Loucy (cell line): ENCODE measurements at regions not wholly inside any gene's neighbourhood (a gene's known extent, or its start where the extent isn't known, plus 50 kb on each side); places are given as distances from the start of the nearest gene placed in this dataset.

Source experiments
- H2AFZ ChIP-seq: fragments of 200-600 bp; sonication (generic); 2 replicates; pipeline ENCODE4 v1.6.0; 2016; ENCODE audit warnings: antibody characterized with exemption, mild to moderate bottlenecking, low read length, moderate library complexity
- H3F3A ChIP-seq: fragments of 200-600 bp; 2 replicates; pipeline ENCODE4 v1.6.0; 2016; ENCODE audit warnings: antibody characterized with exemption, low read depth, mild to moderate bottlenecking
- H3K27me3 ChIP-seq: fragments of 200-600 bp; sonication (generic); 2 replicates; pipeline ENCODE4 v1.6.1; 2014; ENCODE audit warnings: low read length, mild to moderate bottlenecking; ENCODE audit not compliant: insufficient read depth, poor library complexity, severe bottlenecking
- H3K36me3 ChIP-seq: fragments of 200-600 bp; sonication (generic); 2 replicates; pipeline ENCODE4 v1.6.1; 2016; ENCODE audit warnings: low read length; ENCODE audit not compliant: insufficient read depth
- H3K4me1 ChIP-seq: fragments of 200-600 bp; sonication (generic); 2 replicates; pipeline ENCODE4 v1.5.1; 2014; ENCODE audit warnings: low read length, mild to moderate bottlenecking; ENCODE audit not compliant: insufficient read depth, poor library complexity, severe bottlenecking
- H3K4me2 ChIP-seq: fragments of 200-600 bp; sonication (generic); 2 replicates; pipeline ENCODE4 v1.6.0; 2014; ENCODE audit warnings: antibody characterized with exemption, low read length, low read depth, mild to moderate bottlenecking; ENCODE audit not compliant: poor library complexity, severe bottlenecking
- H3K4me3 ChIP-seq: fragments of 200-600 bp; sonication (generic); 2 replicates; pipeline ENCODE4 v1.5.1; 2014; ENCODE audit warnings: low read length, mild to moderate bottlenecking, mixed read lengths; ENCODE audit not compliant: poor library complexity, severe bottlenecking
- H3K79me2 ChIP-seq: fragments of 200-600 bp; sonication (generic); 2 replicates; pipeline ENCODE4 v1.6.1; 2014; ENCODE audit warnings: low read length; ENCODE audit not compliant: insufficient read depth
- H3K9ac ChIP-seq: fragments of 200-600 bp; sonication (generic); 2 replicates; pipeline ENCODE4 v1.6.0; 2014; ENCODE audit warnings: mild to moderate bottlenecking, low read depth, low read length, moderate library complexity; ENCODE audit not compliant: poor library complexity, severe bottlenecking
- H3K9me2 ChIP-seq: fragments of 200-600 bp; sonication (generic); replicated peaks from 2 replicates; pipeline ENCODE4 v1.6.1; 2016; ENCODE audit warnings: low read depth, low read length, mixed read lengths
- H3K9me3 ChIP-seq: fragments of 200-600 bp; sonication (generic); 2 replicates; pipeline ENCODE4 v1.6.1; 2014; ENCODE audit warnings: mild to moderate bottlenecking, antibody characterized with exemption, low read length, low read depth; ENCODE audit not compliant: insufficient read depth
- H4K20me1 ChIP-seq: fragments of 200-600 bp; sonication (generic); 2 replicates; pipeline ENCODE4 v1.6.0; 2014; ENCODE audit warnings: antibody characterized with exemption, low read length, mild to moderate bottlenecking; ENCODE audit not compliant: insufficient read depth, poor library complexity, severe bottlenecking
- EZH2phosphoT487 ChIP-seq: fragments of 200-600 bp; IDR thresholded peaks from 2 replicates; pipeline ENCODE4 v1.6.1; 2018; ENCODE audit warnings: antibody characterized with exemption, mild to moderate bottlenecking, moderate library complexity, borderline replicate concordance
- TF ChIP-seq, protein P1 (sequence below): fragments of 200-600 bp; sonication (generic); conservative IDR thresholded peaks from 2 replicates; pipeline ENCODE4 v1.5.1; 2014; ENCODE audit warnings: mild to moderate bottlenecking, antibody characterized with exemption, low read length

DNA sequence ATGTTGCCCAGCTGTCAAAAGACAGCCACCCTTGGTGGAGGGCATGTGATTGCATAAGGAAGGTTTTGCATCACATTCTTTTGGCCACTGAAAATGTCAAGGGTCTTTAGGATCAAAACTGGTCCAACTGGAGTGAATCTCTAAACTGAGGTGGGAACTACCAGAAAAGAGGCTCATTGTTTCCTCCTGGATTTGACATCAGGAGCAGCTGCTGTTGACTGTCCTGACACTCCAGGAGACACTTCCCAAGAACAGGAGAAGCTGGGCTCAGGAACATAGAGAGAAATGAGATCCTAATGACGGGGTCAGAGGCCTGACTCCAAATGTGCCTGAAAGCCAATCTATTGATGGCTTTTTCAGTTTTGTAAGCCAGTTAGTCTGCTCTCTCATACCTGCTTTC lies 105.3 kb upstream of the LRIG1 start:
- TF ChIP-seq EZH2phosphoT487, result no peak
- TF ChIP-seq, protein P1, sequence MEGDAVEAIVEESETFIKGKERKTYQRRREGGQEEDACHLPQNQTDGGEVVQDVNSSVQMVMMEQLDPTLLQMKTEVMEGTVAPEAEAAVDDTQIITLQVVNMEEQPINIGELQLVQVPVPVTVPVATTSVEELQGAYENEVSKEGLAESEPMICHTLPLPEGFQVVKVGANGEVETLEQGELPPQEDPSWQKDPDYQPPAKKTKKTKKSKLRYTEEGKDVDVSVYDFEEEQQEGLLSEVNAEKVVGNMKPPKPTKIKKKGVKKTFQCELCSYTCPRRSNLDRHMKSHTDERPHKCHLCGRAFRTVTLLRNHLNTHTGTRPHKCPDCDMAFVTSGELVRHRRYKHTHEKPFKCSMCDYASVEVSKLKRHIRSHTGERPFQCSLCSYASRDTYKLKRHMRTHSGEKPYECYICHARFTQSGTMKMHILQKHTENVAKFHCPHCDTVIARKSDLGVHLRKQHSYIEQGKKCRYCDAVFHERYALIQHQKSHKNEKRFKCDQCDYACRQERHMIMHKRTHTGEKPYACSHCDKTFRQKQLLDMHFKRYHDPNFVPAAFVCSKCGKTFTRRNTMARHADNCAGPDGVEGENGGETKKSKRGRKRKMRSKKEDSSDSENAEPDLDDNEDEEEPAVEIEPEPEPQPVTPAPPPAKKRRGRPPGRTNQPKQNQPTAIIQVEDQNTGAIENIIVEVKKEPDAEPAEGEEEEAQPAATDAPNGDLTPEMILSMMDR, result no peak
- Histone ChIP-seq H3K79me2 (no peaks in the 10 kb centered on the region), H3K4me1 (peaks cover 22% of the 10 kb centered on the region), H3K4me2 (no peak overlapping the region), H3K27me3 (no peaks in the 10 kb centered on the region), H3F3A (no peaks in the 10 kb centered on the region), H4K20me1 (no peaks in the 10 kb centered on the region), H3K9me2 (no peaks in the 10 kb centered on the region), H3K4me3 (no peak overlapping the region), H3K9ac (no peak overlapping the region), H2AFZ (no peak overlapping the region), H3K9me3 (no peaks in the 10 kb centered on the region), H3K36me3 (no peaks in the 10 kb centered on the region)

DNA sequence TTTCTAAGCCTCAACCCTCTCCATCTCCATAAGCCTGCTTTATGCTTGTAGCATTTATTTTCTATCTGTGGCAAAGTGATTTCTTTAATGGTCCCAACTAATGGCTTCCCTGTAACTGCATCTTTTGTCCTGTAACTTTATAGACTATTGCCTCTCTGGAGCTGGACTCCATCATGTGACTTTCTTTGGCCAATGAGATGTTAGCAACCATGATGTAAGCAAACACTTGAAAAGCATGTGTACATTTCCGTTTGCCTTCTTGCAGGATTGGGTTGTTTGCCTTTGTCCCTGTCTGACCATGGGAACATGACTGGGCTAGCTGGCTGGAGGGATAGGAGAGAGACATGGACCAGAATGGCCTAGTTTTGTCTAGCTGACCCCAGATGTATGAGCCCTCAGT lies 106.0 kb upstream of the LRIG1 start:
- Histone ChIP-seq H3K79me2 (no peaks in the 10 kb centered on the region), H2AFZ (no peak overlapping the region), H3K4me3 (no peak overlapping the region), H3K4me2 (no peak overlapping the region), H3K9me2 (no peaks in the 10 kb centered on the region), H3K4me1 (peaks cover 22% of the 10 kb centered on the region), H3K9me3 (no peaks in the 10 kb centered on the region), H4K20me1 (no peaks in the 10 kb centered on the region), H3K36me3 (no peaks in the 10 kb centered on the region), H3K27me3 (no peaks in the 10 kb centered on the region), H3F3A (no peaks in the 10 kb centered on the region), H3K9ac (no peak overlapping the region)
- no peak for TF ChIP-seq EZH2phosphoT487

DNA sequence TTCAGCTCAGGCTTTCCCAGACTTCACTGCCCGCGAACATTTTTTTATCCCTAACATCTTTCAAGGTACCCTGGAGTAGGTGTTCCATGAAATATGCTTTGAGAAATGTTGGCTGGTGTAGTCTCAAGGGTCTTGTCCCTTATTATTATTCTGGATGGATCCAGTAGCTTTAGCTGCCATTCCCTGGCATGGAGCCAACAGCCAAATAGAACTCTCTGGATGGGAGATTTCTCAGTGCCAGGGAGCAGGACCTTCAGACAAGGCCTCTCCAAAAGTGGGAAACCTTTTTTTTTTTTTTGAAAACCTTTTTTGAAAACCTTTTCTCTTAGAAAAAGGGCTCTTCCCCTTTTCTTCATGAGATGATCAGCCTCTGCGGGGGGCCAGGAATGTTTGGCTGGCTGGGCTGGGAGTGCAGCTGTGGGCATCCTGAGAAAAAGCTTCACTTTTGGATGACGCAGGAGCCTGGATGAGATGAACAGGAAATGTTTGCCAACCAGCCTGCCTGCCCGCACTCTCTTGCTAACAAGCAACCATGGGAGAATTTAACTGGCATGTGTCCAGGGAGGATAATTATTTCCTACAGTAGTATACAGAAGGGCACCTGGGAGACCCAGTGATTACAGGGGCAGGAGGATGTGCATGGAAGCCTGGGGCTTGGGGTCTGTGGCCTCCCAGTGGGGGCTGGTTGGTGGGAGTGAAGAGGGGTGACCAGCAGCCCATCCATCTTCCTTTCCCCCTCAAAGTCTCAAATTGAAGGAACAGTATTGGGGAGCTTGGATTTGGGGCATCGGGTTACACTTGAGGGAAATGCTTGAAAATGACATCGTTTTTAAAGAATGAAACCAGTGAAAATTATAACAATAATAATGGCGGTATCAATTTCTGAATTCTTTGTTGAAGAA lies 109.1 kb upstream of the LRIG1 start:
- no peak overlapping the region for H3K4me2 ChIP-seq
- H3K9ac ChIP-seq, result no peak overlapping the region
- H3K27me3 ChIP-seq, result no peaks in the 10 kb centered on the region
- H3K4me1 ChIP-seq, result peaks cover 2% of the 10 kb centered on the region
- no peaks in the 10 kb centered on the region for H3K79me2 ChIP-seq
- no peak for TF ChIP-seq EZH2phosphoT487
- TF ChIP-seq, protein P1, result no peak
- no peaks in the 10 kb centered on the region for H3K9me3 ChIP-seq
- no peaks in the 10 kb centered on the region for H3F3A ChIP-seq
- no peak overlapping the region for H2AFZ ChIP-seq
- H3K9me2 ChIP-seq, result no peaks in the 10 kb centered on the region
- no peaks in the 10 kb centered on the region for H3K36me3 ChIP-seq
- no peak overlapping the region for H3K4me3 ChIP-seq
- no peaks in the 10 kb centered on the region for H4K20me1 ChIP-seq

DNA sequence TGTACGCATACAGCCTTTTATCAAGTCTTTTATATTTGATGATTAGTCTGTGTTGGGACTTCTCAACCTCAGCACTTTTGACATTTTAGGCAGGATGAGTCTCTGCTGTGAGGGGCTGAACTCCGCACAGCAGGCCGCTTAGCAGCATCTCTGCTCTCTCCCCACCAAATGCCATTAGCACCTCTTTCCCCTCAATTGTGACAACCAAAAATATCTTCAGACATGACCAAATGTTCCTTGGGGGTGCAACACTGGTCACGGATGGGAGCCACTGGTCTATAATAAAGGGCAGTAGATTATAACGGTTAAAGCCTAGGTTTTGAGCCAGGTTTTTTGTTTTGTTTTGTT lies 109.7 kb upstream of the LRIG1 start:
- no peaks in the 10 kb centered on the region for H3F3A ChIP-seq
- no peak overlapping the region for H3K4me2 ChIP-seq

More for the DNA sequence above, 109.7 kb upstream of the LRIG1 start:
- Histone ChIP-seq H3K4me3 (no peak overlapping the region), H3K9me3 (no peaks in the 10 kb centered on the region), H3K4me1 (peaks cover 7% of the 10 kb centered on the region), H3K79me2 (no peaks in the 10 kb centered on the region), H3K9ac (no peak overlapping the region), H3K9me2 (no peaks in the 10 kb centered on the region), H3K36me3 (no peaks in the 10 kb centered on the region), H2AFZ (no peak overlapping the region), H4K20me1 (no peaks in the 10 kb centered on the region), H3K27me3 (no peaks in the 10 kb centered on the region)
- TF ChIP-seq, protein P1, result no peak
- TF ChIP-seq EZH2phosphoT487, result no peak
